Gastrocnemius medialis (tissue), 4 donors: ENCODE measurements at regions not wholly inside any gene's neighbourhood (a gene's known extent, or its start where the extent isn't known, plus 50 kb on each side); places are given as distances from the start of the nearest gene placed in this dataset.

Experiments
- ATAC-seq, 2 donors: fragments of 150-250 bp; one replicate each; pipeline ENCODE4 v1.9.1; 2016
- DNase-seq, 2 donors: peaks; one replicate each; pipeline ENCODE4 v3.0.0-alpha.2; 2019
- H3K27ac ChIP-seq, 4 donors: fragments of 200-600 bp; sonication (generic); 1 replicate in 1 of 4; 2 replicates in 3 of 4; pipeline ENCODE4 v1.5.1; 2016 to 2018; ENCODE audit warnings: mild to moderate bottlenecking in 2 of 4, moderate library complexity in 1 of 4
- H3K27me3 ChIP-seq, 3 donors: fragments of 200-600 bp; sonication (generic) in 2 of 3; 1 replicate in 1 of 3; 2 replicates in 2 of 3; pipeline versions ENCODE4 v1.5.1 to v1.6.0; 2016 to 2019; ENCODE audit warnings: mild to moderate bottlenecking in 1 of 3, moderate library complexity in 1 of 3
- H3K36me3 ChIP-seq, 2 donors: fragments of 200-600 bp; sonication (generic) in 1 of 2; one replicate each; pipeline ENCODE4 v1.5.1; 2017 to 2018
- H3K4me1 ChIP-seq, 2 donors: fragments of 200-600 bp; sonication (generic) in 1 of 2; one replicate each; pipeline ENCODE4 v1.5.1; 2016 to 2017; ENCODE audit warnings: mild to moderate bottlenecking in 2 of 2
- H3K4me3 ChIP-seq, 4 donors: fragments of 200-600 bp; sonication (generic) in 3 of 4; 1 replicate in 1 of 4; 2 replicates in 3 of 4; pipeline ENCODE4 v1.5.1; 2016 to 2019; ENCODE audit warnings: mild to moderate bottlenecking in 2 of 4
- H3K9me3 ChIP-seq, 3 donors: fragments of 200-600 bp; sonication (generic) in 2 of 3; 1 replicate in 1 of 3; 2 replicates in 2 of 3; pipeline ENCODE4 v1.5.1; 2016 to 2019
- POLR2A ChIP-seq, 2 donors: fragments of 450-650 bp; IDR thresholded peaks; one replicate each; pipeline ENCODE4 v1.6.1; 2017; ENCODE audit warnings: antibody characterized with exemption in 2 of 2, mild to moderate bottlenecking in 2 of 2, moderate library complexity in 2 of 2
- in situ Hi-C, 4 donors: fragments of 200-750 bp; cut with MboI; loops; one replicate each; pipeline versions ENCODE4 v1.15.0 to v1.8.0; 2017; ENCODE audit warnings: low sequenced_read_pairs in 4 of 4
- intact Hi-C: fragments of 100-400 bp; cut with DNase I; formaldehyde crosslinking; loops from one replicate; pipeline ENCODE4 v1.15.1; 2023; ENCODE audit warnings: low total_unique reads
- TF ChIP-seq, protein P1 (sequence below), 5 experiments: fragments of 450-650 bp in 3 of 5; fragments of 200-600 bp in 2 of 5; sonication (generic) in 2 of 5; IDR thresholded peaks in 4 of 5; conservative IDR thresholded peaks in 1 of 5; 1 replicate in 4 of 5; 2 replicates in 1 of 5; pipeline ENCODE4 v1.5.1; 2016 to 2019; ENCODE audit warnings: antibody characterized with exemption in 5 of 5, mild to moderate bottlenecking in 3 of 5, moderate library complexity in 3 of 5

DNA sequence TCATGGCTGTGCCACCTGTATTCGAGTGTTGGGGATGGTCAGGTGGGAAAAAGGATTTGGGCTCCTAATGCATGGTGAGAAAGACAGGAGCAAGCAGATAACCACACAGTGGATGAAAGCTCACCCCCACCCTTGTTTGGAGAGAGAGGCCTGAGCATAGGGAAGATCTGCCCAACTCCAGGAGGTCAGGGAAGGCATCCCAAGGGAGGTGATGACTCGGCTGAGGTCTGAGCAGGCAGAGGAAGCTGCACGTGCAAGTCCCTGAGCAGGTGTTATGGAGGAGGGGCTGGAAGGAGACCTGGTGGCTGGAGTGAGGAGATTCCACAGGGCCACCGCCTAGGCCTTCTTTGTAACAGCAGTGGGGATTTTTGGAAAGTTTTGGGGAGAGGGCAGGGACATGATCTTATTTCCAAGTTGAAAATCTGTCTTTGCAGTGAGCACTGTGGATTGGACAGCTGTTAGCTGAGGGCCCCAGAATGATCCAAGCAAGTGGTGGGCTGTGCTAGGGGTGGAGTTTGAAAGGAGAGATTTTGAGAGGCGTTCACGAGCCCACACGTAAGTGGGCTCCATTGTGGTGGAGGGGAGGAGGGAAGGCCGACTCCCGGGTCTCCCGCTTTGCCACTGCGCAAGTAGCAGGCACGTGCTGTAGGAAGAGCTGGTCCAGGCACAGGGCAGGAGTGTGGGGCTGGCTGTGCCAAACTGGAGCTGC, 228.5 kb downstream of the GLI2 start:
- intact Hi-C loops (no loop called here), in situ Hi-C loops (no loop called here)
- no peak for ATAC-seq
- Histone ChIP-seq H3K4me3 (no peak overlapping the region), H3K36me3 (no peaks in the 10 kb centered on the region), H3K27ac (no peak overlapping the region), H3K27me3 (no peaks in the 10 kb centered on the region), H3K4me1 (no peaks in the 10 kb centered on the region), H3K9me3 (no peaks in the 10 kb centered on the region)
- DNase-seq: no peak
- TF ChIP-seq, protein P1, sequence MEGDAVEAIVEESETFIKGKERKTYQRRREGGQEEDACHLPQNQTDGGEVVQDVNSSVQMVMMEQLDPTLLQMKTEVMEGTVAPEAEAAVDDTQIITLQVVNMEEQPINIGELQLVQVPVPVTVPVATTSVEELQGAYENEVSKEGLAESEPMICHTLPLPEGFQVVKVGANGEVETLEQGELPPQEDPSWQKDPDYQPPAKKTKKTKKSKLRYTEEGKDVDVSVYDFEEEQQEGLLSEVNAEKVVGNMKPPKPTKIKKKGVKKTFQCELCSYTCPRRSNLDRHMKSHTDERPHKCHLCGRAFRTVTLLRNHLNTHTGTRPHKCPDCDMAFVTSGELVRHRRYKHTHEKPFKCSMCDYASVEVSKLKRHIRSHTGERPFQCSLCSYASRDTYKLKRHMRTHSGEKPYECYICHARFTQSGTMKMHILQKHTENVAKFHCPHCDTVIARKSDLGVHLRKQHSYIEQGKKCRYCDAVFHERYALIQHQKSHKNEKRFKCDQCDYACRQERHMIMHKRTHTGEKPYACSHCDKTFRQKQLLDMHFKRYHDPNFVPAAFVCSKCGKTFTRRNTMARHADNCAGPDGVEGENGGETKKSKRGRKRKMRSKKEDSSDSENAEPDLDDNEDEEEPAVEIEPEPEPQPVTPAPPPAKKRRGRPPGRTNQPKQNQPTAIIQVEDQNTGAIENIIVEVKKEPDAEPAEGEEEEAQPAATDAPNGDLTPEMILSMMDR (IDR thresholded peaks at IDR 0.05 in 4 of 5, conservative IDR thresholded peaks at IDR 0.05 in 1 of 5): no peak
- no peak for TF ChIP-seq POLR2A (IDR thresholded peaks at IDR 0.05)

DNA sequence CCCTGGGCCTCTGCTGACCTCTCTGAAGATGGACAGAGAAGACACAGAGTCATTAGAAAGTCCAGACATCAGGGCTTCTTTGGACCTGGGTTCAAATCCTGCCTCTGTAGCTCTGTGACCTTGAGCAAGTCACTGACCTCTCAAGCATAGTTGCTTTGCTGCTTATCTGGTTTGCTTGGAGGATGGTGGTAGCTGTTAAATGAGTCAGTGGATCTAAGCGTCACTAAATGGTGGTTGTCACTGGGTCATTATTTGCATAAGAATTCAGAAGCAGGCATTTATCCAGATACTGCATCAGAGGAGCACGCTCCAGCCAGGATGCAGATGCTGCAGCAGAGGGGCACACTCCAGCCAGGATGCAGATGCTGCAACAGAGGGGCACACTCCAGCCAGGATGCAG, 229.2 kb downstream of the GLI2 start:
- H3K27ac ChIP-seq: no peak overlapping the region
- ATAC-seq: no peak

DNA sequence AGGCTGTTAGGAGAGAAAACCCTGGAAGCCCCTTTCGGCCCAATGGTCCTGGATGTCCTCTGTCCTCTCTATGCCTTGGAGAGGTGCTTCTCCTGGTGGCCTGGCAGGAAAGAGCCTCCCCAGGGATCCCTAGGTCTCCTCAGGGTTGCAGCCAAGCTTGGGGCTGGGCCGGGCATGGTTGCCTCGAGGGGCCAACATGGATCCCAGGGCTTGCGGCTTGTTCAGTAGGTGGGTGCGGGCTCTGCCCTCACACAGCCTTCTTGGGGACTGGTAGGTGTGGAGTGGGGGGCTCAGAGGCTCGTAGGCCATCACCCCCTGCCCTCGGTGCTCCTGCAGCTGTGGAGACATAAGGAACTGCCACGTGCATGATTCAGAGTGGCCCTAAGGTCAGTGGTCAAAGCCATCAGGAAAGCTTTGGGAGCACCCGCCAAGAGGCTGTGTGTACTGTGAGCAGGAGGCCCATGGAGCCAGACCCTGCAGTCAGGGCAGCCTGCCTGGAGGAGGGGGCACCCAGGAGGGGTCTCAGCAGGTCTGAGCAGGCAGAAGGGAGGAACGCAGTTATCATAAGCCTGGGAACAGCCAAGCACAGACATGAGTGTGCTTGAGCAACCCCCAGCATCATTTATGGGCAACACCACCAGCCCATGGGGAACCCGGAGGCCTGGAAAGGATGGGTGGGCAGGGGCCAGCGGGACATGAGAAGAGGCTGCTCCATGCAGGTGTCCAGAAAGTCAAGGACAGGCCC, 231.0 kb downstream of the GLI2 start:
- H3K36me3 ChIP-seq: no peaks in the 10 kb centered on the region
- H3K4me1 ChIP-seq: no peaks in the 10 kb centered on the region
- intact Hi-C loops: no loop called here
- TF ChIP-seq, protein P1 (IDR thresholded peaks at IDR 0.05 in 4 of 5, conservative IDR thresholded peaks at IDR 0.05 in 1 of 5): no peak
- TF ChIP-seq POLR2A (IDR thresholded peaks at IDR 0.05): no peak
- no peak overlapping the region for H3K4me3 ChIP-seq
- ATAC-seq: no peak
- no peak for DNase-seq
- H3K9me3 ChIP-seq: no peaks in the 10 kb centered on the region
- no peak overlapping the region for H3K27ac ChIP-seq
- in situ Hi-C loops: no loop called here
- H3K27me3 ChIP-seq: no peaks in the 10 kb centered on the region

More for the DNA sequence above, 229.2 kb downstream of the GLI2 start:
- TF ChIP-seq POLR2A (IDR thresholded peaks at IDR 0.05): no peak
- TF ChIP-seq, protein P1 (IDR thresholded peaks at IDR 0.05 in 4 of 5, conservative IDR thresholded peaks at IDR 0.05 in 1 of 5): no peak
- in situ Hi-C loops: no loop called here
- Histone ChIP-seq H3K27me3 (no peaks in the 10 kb centered on the region), H3K36me3 (no peaks in the 10 kb centered on the region), H3K4me3 (no peak overlapping the region), H3K4me1 (no peaks in the 10 kb centered on the region), H3K9me3 (no peaks in the 10 kb centered on the region)
- intact Hi-C loops: no loop called here
- no peak for DNase-seq

DNA sequence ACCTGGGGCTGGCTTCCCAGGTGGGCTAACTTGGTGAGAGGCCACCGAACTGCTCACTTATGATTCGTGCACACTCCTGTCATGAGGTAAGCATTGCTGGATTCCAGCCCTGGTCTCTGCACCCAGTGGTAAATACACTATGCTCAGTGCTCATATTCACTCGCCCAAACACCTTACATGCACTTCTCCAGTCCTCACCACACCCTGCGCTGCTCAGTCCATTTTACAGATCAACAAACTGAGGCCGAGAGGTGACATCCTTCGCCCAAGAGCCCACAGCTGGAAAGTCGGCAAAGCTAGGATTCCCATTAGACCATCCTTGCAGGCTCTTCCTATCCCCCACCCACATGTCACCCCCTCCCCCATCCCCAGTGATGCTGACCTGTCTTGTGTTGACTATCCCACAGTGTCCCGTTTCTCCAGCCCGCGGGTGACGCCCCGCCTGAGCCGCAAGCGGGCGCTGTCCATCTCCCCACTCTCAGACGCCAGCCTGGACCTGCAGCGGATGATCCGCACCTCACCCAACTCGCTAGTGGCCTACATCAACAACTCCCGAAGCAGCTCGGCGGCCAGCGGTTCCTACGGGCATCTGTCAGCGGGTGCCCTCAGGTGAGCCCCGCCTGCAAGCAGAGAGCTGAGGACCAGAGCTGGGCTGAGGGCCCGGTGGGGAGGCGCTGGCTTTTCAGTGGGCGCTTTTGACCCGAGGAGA, 232.8 kb downstream of the GLI2 start:
- Histone ChIP-seq H3K27ac (no peak overlapping the region), H3K27me3 (no peaks in the 10 kb centered on the region), H3K4me3 (no peak overlapping the region), H3K36me3 (no peaks in the 10 kb centered on the region), H3K4me1 (no peaks in the 10 kb centered on the region), H3K9me3 (no peaks in the 10 kb centered on the region)
- intact Hi-C loops (no loop called here), in situ Hi-C loops (no loop called here)
- DNase-seq (no peak), ATAC-seq (no peak)
- no peak for TF ChIP-seq POLR2A (IDR thresholded peaks at IDR 0.05)
- TF ChIP-seq, protein P1 (IDR thresholded peaks at IDR 0.05 in 4 of 5, conservative IDR thresholded peaks at IDR 0.05 in 1 of 5): no peak
